GM19438 (cell line): ENCODE measurements at regions not wholly inside any gene's neighbourhood (a gene's known extent, or its start where the extent isn't known, plus 50 kb on each side); places are given as distances from the start of the nearest gene placed in this dataset.

Experiments
- ATAC-seq: cut with Tn5 transposase; IDR thresholded peaks from one replicate; pipeline ENCODE4 v1.9.1; 2021; ENCODE audit warnings: low read depth; ENCODE audit not compliant: unreplicated experiment

GRCh38 chr11:92644595-92645445 is 324.6 kb upstream of the MTNR1B start:
- no peak for ATAC-seq

DNA sequence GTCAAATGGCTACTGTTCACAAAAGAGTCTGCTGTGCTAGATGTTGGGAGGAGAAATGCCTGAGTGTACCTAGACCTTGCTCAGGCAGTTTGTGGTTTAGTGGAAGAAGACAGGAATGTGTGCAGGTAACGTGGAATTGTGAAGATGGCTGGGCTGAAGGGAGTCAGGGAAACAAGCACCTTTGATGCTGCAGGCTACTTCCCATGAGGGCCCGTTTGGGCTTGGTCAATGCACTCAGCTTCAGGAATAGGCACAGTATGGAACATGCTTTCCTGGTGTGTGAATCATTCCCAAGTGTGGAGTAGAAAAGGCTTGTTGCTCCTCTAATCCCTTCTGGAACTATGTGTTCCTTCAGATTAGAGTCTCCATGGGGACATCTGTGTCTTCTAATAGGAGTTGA is 318.3 kb upstream of the MTNR1B start:
- no peak for ATAC-seq

- ATAC-seq, result no peak
These were observed 316.0 kb upstream of the MTNR1B start for GRCh38 chr11:92653454-92653853.

- ATAC-seq, result no peak
These were observed 312.7 kb upstream of the MTNR1B start for GRCh38 chr11:92656783-92657182.

GRCh38 chr11:92657226-92657625 is 312.2 kb upstream of the MTNR1B start:
- no peak for ATAC-seq

DNA sequence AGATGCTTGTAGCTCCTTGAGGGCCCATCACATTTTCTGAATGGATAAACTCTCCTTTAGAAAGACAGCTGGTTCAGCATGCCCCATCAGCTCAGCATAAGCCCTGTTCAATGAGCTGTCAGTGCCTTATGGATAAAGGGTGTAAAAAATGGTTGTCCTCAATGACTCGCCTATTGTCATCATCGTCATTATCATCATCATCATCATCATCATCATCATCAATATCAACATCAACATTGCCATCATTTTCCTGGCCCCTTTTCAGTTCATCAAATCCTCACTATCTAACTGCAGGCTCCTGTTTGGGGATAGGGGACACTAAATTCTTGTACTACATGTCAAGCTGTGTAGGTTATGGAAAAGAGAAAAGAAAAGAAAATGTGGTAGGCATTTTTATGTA is 310.7 kb upstream of the MTNR1B start:
- no peak for ATAC-seq

- no peak for ATAC-seq
These were observed 309.7 kb upstream of the MTNR1B start for GRCh38 chr11:92659793-92660192.

GRCh38 chr11:92662601-92663360 is 306.7 kb upstream of the MTNR1B start:
- no peak for ATAC-seq

DNA sequence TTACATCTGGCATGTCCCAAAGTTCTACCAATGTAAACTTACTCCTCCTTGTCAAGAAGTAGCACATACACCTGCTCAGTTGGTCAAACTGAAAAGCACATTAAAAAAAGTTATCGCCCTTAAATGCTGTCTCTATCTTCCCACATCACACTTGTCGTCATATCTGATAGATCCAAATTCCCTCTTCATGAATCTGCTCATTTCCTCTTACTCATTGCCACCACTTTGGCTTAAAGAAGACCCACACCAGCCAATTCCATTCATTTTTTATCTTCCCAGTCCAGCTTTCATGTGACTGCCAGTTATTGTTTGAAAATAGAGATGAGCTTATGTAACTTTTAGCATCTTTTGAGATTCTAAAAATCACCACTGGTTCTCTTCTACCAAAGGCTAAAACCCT is 305.9 kb upstream of the MTNR1B start:
- ATAC-seq, result no peak

DNA sequence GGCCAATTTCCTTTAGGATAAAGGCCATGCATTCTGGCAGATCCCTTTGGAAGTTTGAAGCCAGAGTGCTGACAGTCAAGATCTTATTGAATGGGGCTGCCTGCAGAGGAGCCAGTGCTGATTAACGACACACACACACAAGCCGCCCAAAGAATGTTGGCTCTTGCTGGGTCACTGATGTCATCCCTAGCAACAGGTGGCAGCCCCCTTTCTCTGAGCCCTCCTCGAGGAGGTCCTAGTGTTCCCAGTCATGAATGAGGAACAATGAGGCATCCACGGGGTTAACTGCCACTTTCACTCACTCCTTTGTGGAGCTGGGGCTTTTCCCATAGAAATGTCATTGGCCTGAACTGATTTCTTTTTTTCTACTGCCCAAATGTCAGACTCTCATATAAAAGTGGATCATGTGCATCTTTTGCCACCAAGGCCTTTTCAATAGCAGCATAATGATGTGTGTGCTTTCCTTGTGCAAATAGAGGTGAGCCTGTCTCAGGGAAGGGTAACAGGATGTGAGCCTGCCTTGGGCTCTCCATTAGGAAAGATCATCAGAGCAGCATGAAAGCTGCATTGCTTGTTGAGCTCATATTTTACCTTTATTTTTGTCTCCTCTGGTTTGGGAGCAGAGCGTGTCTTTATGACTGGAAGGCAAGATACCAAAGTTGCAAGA is 301.8 kb upstream of the MTNR1B start:
- ATAC-seq, result no peak

GRCh38 chr11:92670308-92670890 is 299.1 kb upstream of the MTNR1B start:
- ATAC-seq, result no peak

DNA sequence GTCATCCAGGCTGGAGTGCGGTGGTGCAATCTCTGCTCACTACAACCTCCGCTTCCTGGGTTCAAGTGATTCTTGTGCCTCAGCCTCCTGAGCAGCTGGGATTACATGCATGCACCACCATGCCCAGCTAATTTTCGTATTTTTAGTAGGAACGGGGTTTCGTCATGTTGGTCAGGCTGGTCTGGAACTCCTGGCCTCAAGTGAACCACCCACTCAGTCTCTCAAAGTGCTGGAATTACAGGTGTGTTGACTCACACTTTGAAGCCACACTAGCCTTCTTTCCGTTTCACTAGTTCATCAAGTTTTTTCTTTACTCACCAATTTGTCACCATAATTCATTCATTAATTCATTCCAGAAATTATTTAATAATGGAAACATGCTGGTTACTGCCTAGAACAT is 298.4 kb upstream of the MTNR1B start:
- no peak for ATAC-seq

DNA sequence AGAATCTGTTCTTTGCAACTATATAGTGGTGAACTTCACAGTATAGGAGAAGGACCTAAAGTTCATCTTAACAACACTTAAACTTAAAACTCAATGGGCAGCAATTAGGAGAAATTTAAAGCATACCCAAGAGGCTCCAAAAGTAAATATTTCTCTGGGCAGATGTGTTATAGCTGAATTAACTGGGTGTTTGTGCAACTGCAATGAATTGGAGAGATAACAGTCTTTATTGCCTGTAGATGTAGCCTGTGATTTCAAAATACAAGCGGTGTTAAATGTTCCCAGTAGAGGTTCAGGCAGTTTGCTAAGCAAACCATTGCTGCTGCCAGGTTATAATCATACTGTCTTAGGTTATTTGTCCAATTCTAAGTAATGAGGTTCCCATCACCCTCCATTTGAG is 294.1 kb upstream of the MTNR1B start:
- ATAC-seq, result no peak

- ATAC-seq, result no peak
These were observed 293.6 kb upstream of the MTNR1B start for GRCh38 chr11:92675810-92676209.

DNA sequence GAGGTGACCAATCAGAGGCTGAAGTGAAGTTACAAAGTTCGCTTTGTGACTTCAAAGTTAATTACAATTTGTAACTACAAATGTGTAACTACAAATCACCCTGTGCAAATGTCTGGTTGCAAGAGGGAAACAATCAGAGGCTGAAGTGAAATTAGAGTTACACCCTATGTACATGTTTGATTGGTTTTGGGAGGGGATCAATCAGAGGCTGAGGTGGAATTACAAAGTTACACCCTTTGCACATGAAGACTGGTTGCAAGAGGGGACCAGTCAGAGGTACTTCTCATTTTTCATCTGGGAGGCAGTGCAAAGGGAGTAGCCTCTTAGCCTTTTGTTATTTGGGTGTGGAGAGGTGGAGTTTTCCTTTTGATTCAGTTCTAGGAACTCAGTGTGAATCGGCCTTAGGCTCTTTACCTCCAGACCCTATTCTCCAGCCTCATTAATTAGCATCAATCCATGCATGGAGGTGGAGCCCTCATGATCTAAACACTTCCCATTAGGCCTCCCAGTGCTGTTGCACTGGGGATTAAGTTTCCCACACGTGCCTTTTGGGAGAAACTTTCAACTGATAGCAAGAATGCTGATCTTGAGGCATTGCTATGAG is 291.3 kb upstream of the MTNR1B start:
- ATAC-seq, result no peak

GRCh38 chr11:92681586-92681985 is 287.9 kb upstream of the MTNR1B start:
- no peak for ATAC-seq

DNA sequence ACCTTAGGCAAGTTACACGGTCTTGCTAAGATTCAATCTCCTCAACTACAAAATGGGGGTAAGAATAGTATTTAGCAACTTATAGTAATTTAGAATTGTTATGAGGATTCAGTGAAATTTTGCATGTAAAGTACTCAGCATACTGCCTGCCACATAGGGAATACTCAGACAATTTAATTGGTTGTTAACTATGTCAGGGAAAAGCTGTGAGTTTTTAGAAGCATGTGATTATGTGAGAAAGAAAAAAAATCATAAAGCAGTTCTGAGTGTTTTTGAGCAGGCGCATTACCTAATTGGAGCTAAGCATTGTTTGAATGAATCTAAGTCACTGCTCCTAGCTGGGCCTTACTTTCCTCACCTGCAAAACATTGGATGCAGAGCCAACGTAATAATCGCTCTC is 287.3 kb upstream of the MTNR1B start:
- no peak for ATAC-seq

- no peak for ATAC-seq
These were observed 286.5 kb upstream of the MTNR1B start for GRCh38 chr11:92682952-92683351.

- no peak for ATAC-seq
These were observed 284.4 kb upstream of the MTNR1B start for GRCh38 chr11:92685049-92685448.

- ATAC-seq, result no peak
These were observed 281.7 kb upstream of the MTNR1B start for GRCh38 chr11:92687724-92688123.

DNA sequence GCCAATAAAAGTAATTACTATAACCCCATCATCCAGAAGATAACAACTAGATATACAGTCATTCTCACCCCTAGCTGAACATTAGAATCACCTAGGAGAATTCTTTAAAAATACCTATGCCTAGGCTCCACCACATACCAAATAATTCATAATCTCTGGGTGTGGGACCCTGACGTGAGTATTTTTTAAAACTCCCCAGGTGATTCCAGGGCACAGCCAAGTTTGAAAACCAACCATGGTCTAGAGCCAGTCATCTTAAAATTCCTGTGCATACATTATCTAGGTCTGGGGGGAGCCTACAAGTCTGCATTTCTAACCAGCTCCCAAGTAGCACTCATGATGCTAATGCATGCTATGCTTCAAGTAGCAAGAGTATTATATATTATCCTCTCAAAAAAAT is 281.0 kb upstream of the MTNR1B start:
- no peak for ATAC-seq
